ENCODE measurements at regions not wholly inside any gene's neighbourhood (a gene's known extent, or its start where the extent isn't known, plus 50 kb on each side); places are given as distances from the start of the nearest gene placed in this dataset.

DNA sequence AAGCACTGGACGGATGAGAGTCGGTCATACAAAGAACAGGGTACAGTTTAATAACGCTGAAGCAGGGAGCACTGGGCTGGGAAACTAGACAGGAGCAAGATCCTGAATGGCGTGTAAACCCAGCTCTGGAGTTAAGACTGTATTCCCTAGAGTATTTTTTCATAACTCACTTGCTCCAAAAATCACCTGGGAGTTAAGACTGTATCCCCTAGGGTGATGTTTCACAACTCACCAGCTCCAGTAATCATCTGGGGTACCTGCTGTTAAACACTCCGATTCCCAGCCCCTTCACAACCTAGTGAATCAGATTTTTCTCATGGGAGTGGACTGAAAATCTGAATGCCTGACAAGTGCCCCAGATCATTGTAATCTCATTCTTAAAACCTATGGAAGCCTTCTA, 123.2 kb downstream of the MAB21L3 start:
- no peak for TF ChIP-seq POLR2A (IDR thresholded peaks at IDR 0.05; ENCODE audit: low read depth, low read length)
- TF ChIP-seq POLR2AphosphoS5 (IDR thresholded peaks at IDR 0.05; ENCODE audit: low read depth, low read length): no peak
- no peak for TF ChIP-seq TAF1 (IDR thresholded peaks at IDR 0.05; ENCODE audit: borderline replicate concordance, low read depth, low read length)
- no peak for FAIRE-seq
- no peak for DNase-seq (ENCODE audit: insufficient read length)

DNA sequence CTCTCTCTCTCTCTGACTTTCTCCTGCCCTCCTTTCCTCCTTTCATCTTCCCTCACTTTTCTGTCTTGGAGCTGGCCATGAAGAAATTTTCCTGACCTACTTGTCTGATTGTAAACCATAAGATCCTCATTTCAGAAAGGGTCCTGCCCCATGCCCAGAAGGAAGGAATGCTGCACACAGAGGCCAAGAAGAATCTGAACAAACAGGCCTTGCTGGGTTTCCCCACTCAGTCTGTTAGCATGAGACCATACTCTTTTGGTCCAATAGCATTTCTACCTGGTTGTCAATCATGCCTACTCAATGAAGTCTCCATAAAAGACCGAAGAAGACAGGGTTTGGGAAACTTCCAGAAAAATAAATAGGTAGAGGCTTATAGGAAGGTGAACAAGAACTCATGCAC, 128.7 kb downstream of the MAB21L3 start:
- no peak for TF ChIP-seq POLR2AphosphoS5 (IDR thresholded peaks at IDR 0.05; ENCODE audit: low read depth, low read length)
- TF ChIP-seq POLR2A (IDR thresholded peaks at IDR 0.05; ENCODE audit: low read depth, low read length): no peak
- TF ChIP-seq TAF1 (IDR thresholded peaks at IDR 0.05; ENCODE audit: borderline replicate concordance, low read depth, low read length): no peak
- DNase-seq (ENCODE audit: insufficient read length) (no peak), FAIRE-seq (no peak)

DNA sequence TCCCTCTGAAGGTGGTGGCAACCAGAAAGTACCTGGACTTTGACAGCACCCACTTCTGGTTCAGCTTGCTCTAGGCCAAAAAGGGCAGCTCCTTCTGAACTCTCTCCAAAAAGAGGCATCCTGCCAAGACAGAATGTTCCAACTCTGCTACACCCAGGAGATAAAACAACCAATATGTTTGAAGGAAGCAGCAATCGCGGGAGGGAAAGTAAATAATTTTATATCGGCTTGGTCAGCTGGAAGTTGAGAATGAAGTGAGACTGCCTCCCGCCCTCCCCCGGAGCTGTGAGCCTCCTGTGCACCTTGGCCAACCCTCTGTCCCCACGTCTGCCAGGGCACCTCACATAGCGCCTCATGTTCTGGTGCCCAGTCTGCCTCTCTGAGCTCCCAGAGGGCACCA, 130.3 kb upstream of the ATP1A1 start:
- no peak for TF ChIP-seq TAF1 (IDR thresholded peaks at IDR 0.05; ENCODE audit: borderline replicate concordance, low read depth, low read length)
- no peak for TF ChIP-seq POLR2A (IDR thresholded peaks at IDR 0.05; ENCODE audit: low read depth, low read length)
- no peak for TF ChIP-seq POLR2AphosphoS5 (IDR thresholded peaks at IDR 0.05; ENCODE audit: low read depth, low read length)
- DNase-seq (ENCODE audit: insufficient read length): no peak
- FAIRE-seq: no peak

DNA sequence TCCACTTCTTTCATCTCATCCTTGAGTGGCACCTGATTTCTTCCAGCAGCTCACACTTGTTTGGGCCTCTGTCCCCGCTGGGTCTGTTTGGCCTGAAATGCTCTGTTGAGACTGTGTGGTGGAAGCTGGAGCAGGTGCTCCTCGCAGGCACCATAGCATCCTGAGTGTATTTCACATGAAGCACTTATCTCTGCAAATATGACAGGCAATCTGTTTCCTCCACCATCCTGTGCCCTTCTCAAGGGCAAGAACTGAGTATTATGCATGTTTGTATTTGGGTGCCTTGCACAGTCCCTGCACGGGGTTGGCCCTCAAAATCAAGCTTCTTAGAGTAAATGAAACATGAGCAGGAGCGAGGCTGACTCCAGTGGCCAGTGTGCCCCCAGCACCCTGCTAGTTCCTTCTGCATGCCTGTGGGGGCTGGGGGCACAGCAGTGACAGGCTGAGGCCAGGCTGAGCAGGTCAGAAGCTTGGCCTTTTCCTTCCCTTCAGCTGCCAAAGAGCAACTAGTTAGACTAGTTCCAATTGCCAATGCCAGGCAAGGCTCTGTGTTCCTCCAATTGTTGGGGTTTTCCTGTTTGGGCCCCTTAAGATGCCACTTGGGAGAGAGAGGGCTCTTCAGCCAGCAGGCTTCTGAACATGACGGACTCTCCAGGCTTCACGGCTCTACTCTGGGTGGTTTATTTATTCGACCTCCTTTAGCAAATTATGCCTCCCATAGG, 129.6 kb upstream of the ATP1A1 start:
- no peak for FAIRE-seq

DNA sequence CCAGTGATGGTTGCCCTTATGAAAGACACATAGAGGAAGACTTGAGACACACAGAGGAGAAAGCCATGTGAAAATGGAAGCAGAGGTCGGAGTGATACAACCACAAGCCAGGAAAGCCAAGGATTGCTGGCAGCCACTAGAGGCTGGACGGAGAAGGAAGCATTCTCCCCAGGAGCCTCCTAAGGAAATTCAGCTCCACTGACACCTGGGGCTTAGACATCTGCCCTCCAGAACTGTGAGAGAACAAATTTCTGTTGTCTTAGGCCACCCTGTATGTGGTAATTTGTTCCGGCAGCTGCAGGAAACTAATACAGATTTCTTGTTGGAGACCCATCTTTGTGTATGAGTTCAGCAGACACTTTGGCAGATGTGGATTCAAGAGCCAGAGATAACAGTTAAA, 126.9 kb upstream of the ATP1A1 start:
- FAIRE-seq: no peak
- no peak for DNase-seq (ENCODE audit: insufficient read length)
- TF ChIP-seq TAF1 (IDR thresholded peaks at IDR 0.05; ENCODE audit: borderline replicate concordance, low read depth, low read length): no peak
- TF ChIP-seq POLR2A (IDR thresholded peaks at IDR 0.05; ENCODE audit: low read depth, low read length): no peak
- no peak for TF ChIP-seq POLR2AphosphoS5 (IDR thresholded peaks at IDR 0.05; ENCODE audit: low read depth, low read length)

More for the DNA sequence above, 129.6 kb upstream of the ATP1A1 start:
- TF ChIP-seq POLR2A (IDR thresholded peaks at IDR 0.05; ENCODE audit: low read depth, low read length) (no peak), TAF1 (IDR thresholded peaks at IDR 0.05; ENCODE audit: borderline replicate concordance, low read depth, low read length) (no peak), POLR2AphosphoS5 (IDR thresholded peaks at IDR 0.05; ENCODE audit: low read depth, low read length) (no peak)
- no peak for DNase-seq (ENCODE audit: insufficient read length)

DNA sequence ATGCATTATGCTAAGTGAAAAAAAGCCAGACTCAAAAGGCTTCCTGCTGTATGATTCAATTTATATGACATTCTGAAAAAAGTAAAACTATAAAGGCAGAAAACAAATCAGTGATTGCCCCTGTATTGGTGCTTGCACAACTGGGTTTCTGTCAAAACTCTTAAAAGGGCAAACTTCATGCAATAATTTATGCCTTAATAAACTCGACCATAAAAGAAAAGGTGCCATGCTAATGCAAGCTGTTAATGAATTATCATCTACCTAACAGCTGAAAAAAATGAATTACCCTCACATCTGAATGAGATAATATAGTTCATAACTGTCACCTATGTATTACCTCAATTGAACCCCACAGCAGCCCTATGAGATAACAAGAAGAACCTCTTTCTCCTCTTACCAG, 120.8 kb upstream of the ATP1A1 start:
- no peak for FAIRE-seq
- no peak for TF ChIP-seq TAF1 (IDR thresholded peaks at IDR 0.05; ENCODE audit: borderline replicate concordance, low read depth, low read length)
- TF ChIP-seq POLR2A (IDR thresholded peaks at IDR 0.05; ENCODE audit: low read depth, low read length): no peak
- TF ChIP-seq POLR2AphosphoS5 (IDR thresholded peaks at IDR 0.05; ENCODE audit: low read depth, low read length): no peak
- no peak for DNase-seq (ENCODE audit: insufficient read length)

DNA sequence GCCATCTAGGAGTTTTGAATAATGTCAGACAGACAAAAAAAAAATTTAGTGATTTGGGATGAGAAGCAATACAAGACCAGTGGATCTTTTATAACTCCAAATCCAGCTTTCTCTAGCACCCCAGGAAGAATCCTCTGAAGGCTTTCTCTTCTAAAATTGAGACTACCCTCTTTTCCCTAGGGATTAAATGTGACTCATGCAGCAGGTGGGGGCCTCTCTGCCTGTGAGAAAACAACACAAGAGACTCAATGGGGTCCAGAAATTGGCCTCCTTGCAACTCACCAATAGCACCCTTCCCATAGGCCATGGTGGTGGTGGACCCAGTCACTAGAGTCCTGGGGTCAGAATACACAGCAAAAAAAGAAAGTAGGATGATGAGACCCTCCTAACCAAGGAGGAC, 120.3 kb upstream of the ATP1A1 start:
- DNase-seq (ENCODE audit: insufficient read length) (no peak), FAIRE-seq (no peak)
- TF ChIP-seq TAF1 (IDR thresholded peaks at IDR 0.05; ENCODE audit: borderline replicate concordance, low read depth, low read length): no peak
- no peak for TF ChIP-seq POLR2A (IDR thresholded peaks at IDR 0.05; ENCODE audit: low read depth, low read length)
- no peak for TF ChIP-seq POLR2AphosphoS5 (IDR thresholded peaks at IDR 0.05; ENCODE audit: low read depth, low read length)

DNA sequence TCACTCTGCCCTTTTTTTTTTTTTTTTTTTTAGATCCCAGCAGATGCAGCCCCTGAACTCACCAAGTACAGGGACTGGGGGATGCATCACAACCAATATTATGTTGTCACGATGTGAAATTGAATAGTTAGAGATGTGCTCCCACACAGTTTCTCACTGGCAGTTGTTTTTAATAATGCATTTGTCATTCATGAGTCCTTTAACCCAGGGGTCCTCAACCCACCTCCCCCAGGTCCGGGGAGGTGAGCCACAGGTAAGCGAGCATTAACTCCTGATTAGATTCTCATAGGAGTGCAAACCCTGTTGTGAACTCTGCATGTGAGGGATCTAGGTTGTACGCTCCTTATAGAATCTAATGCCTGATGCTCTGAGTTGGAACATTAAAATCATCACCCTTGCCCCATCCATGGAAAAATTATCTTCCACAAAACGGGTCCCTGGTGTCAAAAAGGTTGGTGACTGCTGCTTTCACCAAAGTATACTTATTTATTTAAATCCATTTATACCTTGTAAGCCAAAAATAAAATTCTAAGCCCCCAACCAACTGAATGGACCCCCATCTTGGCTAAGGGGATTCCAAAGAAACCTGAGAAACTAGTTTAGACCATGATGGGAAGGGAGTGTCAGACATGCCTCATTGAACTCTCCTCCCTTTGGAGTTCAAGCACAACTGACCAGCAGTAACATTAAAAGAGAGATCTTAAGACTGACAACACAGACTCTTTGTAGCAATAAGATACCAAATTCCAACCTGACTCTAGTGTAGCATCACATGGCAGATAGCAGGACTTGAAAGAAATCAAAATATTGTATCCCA, 119.3 kb upstream of the ATP1A1 start:
- FAIRE-seq (no peak), DNase-seq (ENCODE audit: insufficient read length) (no peak)

DNA sequence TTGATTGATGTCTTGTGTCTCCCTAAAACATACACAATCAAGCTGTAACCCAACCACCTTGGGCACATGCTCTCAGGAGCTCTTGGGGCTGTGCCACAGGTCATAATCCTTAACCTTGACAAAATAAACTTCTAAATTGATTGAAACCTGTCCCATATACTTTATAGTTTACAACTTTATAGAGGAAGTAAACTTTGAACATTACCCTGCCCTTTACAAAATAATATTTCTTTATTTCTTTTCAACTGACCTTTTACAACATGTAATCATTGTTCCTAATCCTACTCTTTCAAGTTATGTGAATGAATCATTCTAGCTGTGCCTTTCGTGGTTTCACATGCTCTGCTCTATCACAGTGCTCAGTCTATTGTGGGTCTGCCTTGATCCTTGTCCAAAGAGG, 118.3 kb upstream of the ATP1A1 start:
- FAIRE-seq: no peak
- TF ChIP-seq TAF1 (IDR thresholded peaks at IDR 0.05; ENCODE audit: borderline replicate concordance, low read depth, low read length) (no peak), POLR2A (IDR thresholded peaks at IDR 0.05; ENCODE audit: low read depth, low read length) (no peak), POLR2AphosphoS5 (IDR thresholded peaks at IDR 0.05; ENCODE audit: low read depth, low read length) (no peak)

More for the DNA sequence above, 119.3 kb upstream of the ATP1A1 start:
- TF ChIP-seq POLR2AphosphoS5 (IDR thresholded peaks at IDR 0.05; ENCODE audit: low read depth, low read length) (no peak), POLR2A (IDR thresholded peaks at IDR 0.05; ENCODE audit: low read depth, low read length) (no peak), TAF1 (IDR thresholded peaks at IDR 0.05; ENCODE audit: borderline replicate concordance, low read depth, low read length) (no peak)

DNA sequence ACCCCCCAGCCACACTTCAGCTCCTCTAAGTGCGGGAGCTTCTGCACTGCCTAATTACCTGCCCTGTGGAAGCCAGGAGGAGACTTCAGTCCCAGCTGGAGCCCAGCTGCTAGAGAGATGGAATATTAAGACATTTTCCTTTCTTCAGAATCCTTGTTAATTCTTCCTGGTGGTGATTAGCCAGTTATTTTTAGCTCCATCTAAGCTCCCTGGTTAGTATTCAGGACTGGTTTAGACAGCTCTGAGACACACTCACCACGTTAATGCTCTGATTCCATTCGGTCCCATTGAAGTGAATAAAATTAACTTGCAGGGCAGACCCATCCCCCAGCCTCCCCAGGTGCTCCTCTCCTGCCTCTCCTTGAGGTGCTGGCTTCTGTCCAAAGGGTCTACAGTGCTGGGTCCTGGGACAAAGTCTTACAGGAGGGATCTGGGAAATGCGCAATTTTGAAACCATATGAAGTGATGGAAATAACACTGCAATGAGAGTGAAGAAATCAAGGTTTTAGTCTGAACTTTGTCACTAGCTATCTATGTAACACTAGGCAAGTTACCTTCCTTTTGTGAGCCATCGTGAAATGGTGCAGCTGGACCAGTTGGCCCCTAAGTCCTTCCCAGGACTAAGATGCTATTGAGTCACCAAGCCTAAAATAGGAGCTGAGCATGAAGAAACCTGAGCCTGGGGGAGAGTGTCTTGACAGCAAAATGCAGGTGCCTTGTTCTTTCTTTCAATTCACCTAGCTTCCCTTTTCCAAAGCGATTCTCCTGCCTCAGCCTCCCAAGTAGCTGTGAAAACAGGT, 117.4 kb upstream of the ATP1A1 start:
- no peak for TF ChIP-seq POLR2AphosphoS5 (IDR thresholded peaks at IDR 0.05; ENCODE audit: low read depth, low read length)
- no peak for TF ChIP-seq TAF1 (IDR thresholded peaks at IDR 0.05; ENCODE audit: borderline replicate concordance, low read depth, low read length)
- TF ChIP-seq POLR2A (IDR thresholded peaks at IDR 0.05; ENCODE audit: low read depth, low read length): no peak
- peak; percentile 24 for FAIRE-seq
- no peak for DNase-seq (ENCODE audit: insufficient read length)

More for the DNA sequence above, 118.3 kb upstream of the ATP1A1 start:
- DNase-seq (ENCODE audit: insufficient read length): no peak

DNA sequence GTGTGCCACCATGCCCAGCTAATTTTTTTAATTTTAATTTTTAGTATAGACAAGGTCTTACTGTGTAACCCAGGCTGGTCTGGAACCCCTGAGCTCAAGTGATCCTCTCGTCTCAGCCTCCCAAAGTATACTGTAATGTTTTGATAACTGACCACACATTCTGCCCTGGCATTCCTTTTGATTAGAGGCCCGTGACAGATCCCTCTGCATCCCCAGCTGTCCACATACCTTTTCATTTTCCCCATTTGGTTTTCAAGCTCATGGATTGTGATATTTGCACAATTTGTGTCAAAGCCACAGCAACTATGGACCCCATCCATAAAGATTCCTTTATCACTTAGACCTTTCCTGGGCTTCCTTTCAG, 116.8 kb upstream of the ATP1A1 start:
- TF ChIP-seq TAF1 (IDR thresholded peaks at IDR 0.05; ENCODE audit: borderline replicate concordance, low read depth, low read length) (no peak), POLR2A (IDR thresholded peaks at IDR 0.05; ENCODE audit: low read depth, low read length) (no peak), POLR2AphosphoS5 (IDR thresholded peaks at IDR 0.05; ENCODE audit: low read depth, low read length) (no peak)
- DNase-seq (ENCODE audit: insufficient read length) (no peak), FAIRE-seq (no peak)

Measured in GM12892 (cell line).